ENCODE measurements at regions not wholly inside any gene's neighbourhood (a gene's known extent, or its start where the extent isn't known, plus 50 kb on each side); places are given as distances from the start of the nearest gene placed in this dataset.
"Not testable (repeated sequence)": the region's sequence is repeated elsewhere in the genome, so short reads cannot be mapped to it uniquely, and the experiment has no call there.

GRCh38 chr13:84823528-84823927 is 941.3 kb upstream of the SLITRK1 start:
- FAIRE-seq, result no peak

GRCh38 chr13:84821261-84821660 is 939.0 kb upstream of the SLITRK1 start:
- FAIRE-seq, result no peak

GRCh38 chr13:84816567-84817105 is 934.4 kb upstream of the SLITRK1 start:
- FAIRE-seq, result no peak

DNA sequence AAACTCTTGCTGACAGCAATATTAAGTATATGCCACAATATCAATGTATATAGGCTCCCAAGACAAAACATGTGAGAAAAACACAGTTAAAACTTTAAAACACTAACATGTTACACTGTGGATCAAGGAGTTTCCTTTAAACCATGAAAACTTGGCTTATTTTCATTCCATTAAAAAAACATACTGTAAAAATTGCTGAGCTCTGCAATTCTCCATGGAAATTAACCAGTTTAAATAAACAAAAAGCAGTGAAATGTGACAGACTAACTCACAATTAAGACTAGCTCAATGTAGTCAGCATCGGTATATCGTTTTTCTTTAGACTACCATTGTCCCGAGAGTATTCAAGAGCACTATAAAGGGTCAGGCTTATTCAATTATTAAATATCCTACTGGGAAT is 930.5 kb upstream of the SLITRK1 start:
- no peak for FAIRE-seq

- FAIRE-seq, result no peak
Observed at GRCh38 chr13:84812078-84812477, 929.8 kb upstream of the SLITRK1 start.

GRCh38 chr13:84810781-84811180 is 928.5 kb upstream of the SLITRK1 start:
- no peak for FAIRE-seq

DNA sequence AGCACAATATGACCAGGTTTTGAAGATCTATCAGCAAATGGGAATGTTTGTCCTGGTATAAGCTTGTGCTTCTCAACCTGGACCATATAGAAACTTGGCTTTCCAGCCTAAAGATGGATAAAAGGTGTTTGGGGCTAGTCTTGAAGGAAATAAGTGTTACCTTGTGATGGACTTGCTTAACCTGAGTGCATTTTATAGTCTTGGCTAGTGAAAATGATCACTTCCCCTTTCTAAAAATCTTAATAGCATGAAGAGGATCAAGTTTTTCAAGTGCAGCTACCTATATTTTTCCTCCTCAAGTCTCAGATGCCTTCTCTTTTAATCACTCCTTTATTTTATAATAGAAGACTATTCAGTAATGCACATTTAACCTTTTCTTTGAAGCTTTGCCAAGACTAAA is 919.8 kb upstream of the SLITRK1 start:
- no peak for FAIRE-seq

DNA sequence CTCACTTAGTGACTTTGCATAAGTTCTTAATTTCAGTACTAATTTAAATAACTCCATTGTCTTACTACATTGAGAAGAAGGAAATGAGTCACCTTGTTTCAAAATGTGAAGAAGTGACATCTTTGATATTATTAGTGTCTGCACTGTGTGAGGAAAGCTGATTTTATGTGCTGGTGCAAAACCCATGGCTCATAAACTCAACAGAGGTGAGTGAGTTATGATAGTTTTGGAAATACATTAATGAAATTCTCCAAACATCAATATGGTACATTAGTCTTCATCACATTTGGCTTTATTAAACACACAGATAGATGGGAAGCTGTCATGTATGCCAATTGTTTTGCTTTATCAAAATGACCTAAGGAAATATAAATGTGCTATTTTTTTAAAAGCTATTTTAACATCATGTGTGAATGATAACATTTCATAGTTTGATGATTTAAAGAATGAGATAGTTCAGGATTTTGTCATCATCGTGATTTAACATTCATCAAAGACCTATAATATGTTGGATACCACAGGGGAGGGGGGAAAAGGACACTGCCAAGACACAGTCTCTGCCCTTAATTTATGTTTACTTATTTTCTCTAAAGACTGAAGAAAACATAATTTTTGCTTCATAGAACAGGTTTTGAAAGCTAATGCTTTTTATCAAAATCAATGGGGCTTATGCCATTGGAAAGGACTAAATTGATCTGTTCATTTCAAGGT is 902.3 kb upstream of the SLITRK1 start:
- FAIRE-seq, result no peak

- FAIRE-seq, result no peak
Observed at GRCh38 chr13:84777316-84777715, 895.0 kb upstream of the SLITRK1 start.

- no peak for FAIRE-seq
Observed at GRCh38 chr13:84776593-84776992, 894.3 kb upstream of the SLITRK1 start.

GRCh38 chr13:84775920-84776319 is 893.6 kb upstream of the SLITRK1 start:
- not testable (repeated sequence) for FAIRE-seq

- no peak for FAIRE-seq
Observed at GRCh38 chr13:84774111-84774510, 891.8 kb upstream of the SLITRK1 start.

- no peak for FAIRE-seq
Observed at GRCh38 chr13:84760956-84761355, 878.7 kb upstream of the SLITRK1 start.

DNA sequence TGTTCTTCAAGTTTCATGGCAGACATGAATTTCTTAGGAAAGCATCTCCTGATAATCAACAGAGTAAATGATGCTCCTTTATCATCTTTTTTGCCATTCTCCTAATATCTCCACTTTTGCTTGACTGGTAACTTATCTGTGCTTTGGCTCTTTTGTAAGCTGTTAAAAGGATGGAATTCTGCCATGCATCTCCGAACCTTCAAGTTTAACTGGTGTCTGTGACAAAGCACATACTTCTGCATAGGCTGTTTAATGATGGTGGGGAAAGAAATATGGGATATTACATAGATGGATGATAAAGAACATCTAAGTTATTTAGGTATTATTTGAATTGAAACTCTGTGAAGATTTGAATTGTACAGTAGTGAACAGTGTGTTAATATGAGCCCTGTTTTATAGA is 866.9 kb upstream of the SLITRK1 start:
- no peak for FAIRE-seq

GRCh38 chr13:84745051-84745551 is 862.8 kb upstream of the SLITRK1 start:
- FAIRE-seq, result peak; percentile 8

GRCh38 chr13:84744203-84744602 is 861.9 kb upstream of the SLITRK1 start:
- FAIRE-seq, result no peak

DNA sequence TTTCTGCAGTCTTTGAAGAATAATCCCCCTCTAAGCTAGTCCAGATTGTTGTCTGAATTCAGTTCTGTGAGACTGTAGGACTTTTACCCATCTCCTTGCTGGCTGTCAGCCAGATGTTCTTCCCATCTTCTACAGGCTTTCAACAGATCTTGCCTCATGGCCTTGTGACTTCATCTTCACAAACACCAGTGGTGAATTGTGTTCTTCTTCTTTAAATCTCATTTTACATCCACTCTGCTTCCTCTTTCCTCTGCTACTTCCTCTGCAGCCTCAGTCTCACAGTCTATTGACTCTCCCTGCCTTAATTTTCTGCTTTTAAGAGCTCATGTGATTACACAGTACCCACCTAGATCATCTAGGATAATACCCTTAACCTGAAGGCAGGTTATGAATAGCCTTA is 859.0 kb upstream of the SLITRK1 start:
- no peak for FAIRE-seq

GRCh38 chr13:84739021-84739420 is 856.7 kb upstream of the SLITRK1 start:
- no peak for FAIRE-seq

DNA sequence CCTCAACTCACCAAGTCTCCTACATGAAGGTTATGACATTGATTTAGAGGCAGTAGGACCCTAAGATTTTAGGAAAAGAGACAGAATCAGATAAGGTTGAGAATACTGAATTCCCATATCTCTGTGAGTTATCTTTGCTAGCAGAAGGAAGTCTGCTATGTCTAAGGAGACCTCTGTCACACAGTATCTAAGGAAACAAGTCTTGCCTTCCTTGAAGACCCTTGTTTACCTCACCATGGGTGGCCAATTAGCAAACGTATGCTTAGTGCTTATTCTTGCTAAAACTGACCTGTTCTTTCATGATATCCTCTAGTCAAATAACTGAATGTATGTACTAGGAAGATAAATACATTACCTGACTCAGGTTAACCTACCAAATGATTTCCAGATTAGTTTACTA is 855.4 kb upstream of the SLITRK1 start:
- no peak for FAIRE-seq

GRCh38 chr13:84730376-84730775 is 848.1 kb upstream of the SLITRK1 start:
- FAIRE-seq, result no peak

DNA sequence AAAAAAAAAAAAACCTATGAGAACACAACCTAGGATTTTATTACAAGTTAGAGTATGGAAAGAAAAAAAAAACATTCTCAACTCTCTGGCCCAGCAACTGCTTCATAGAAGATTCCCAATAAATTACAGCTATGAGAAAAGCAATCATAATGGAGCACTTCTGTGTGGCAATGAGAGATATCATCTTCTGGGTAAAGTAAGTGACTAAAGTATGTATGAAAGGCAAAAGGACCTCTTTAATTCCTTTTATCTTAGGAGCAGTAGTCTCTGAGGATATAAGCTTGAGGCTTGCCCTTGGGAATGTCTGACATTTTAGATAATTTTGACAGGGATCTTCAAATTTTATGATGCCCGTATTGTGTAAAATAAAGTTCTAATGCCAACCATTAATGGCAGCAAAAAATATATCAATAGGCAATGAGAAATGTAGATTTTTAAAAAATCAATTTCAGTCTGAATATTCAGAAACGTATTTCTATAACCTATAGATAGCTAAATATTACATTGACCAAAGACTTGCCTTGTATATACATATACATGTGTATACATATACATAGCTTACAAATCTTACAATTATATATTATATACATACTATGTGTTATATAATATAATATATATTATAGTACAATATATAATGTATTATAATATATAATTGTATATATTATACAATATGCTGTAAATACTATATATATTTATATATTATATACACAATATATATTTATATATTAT is 823.9 kb upstream of the SLITRK1 start:
- no peak for FAIRE-seq

- no peak for FAIRE-seq
Observed at GRCh38 chr13:84702174-84702573, 819.9 kb upstream of the SLITRK1 start.

DNA sequence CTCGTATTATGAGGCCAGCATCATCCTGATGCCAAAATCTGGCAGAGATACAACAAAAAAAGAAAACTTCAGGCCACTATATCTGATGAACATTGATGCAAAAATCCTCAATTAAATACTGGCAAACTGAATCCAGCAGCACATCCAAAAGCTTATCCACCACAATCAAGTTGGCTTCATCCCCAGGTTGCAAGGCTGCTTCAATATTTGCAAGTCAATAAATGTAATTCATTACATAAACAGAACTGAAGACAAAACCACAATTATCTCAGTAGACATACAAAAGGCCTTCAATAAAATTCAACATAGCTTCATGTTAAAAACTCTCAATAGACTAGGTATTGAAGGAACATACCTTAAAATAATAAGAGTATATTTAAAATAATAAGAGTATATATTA is 815.3 kb upstream of the SLITRK1 start:
- FAIRE-seq, result not testable (repeated sequence)

GRCh38 chr13:84686973-84687372 is 804.7 kb upstream of the SLITRK1 start:
- FAIRE-seq, result no peak
